Stomach (tissue), 4 donors: ENCODE measurements at regions not wholly inside any gene's neighbourhood (a gene's known extent, or its start where the extent isn't known, plus 50 kb on each side); places are given as distances from the start of the nearest gene placed in this dataset.

Experiments used
- CTCF ChIP-seq, 7 experiments: fragments of 450-650 bp in 4 of 7; fragments of 200-600 bp in 3 of 7; sonication (generic) in 3 of 7; IDR thresholded peaks; one replicate each; pipeline ENCODE4 v1.5.1; 2016 to 2019; ENCODE audit warnings: antibody characterized with exemption in 7 of 7, control low read depth in 2 of 7, mild to moderate bottlenecking in 1 of 7
- EP300 ChIP-seq: sonication (generic); formaldehyde crosslinking; IDR thresholded peaks from one replicate; pipeline ENCODE4 v1.6.1; 2017; ENCODE audit warnings: antibody characterized with exemption

- TF ChIP-seq CTCF (IDR thresholded peaks at IDR 0.05) (no peak), EP300 (no peak)
These were observed 277.3 kb upstream of the TANK start for GRCh38 chr2:160882906-160883305.
